ENCODE measurements at regions not wholly inside any gene's neighbourhood (a gene's known extent, or its start where the extent isn't known, plus 50 kb on each side); places are given as distances from the start of the nearest gene placed in this dataset.

DNA sequence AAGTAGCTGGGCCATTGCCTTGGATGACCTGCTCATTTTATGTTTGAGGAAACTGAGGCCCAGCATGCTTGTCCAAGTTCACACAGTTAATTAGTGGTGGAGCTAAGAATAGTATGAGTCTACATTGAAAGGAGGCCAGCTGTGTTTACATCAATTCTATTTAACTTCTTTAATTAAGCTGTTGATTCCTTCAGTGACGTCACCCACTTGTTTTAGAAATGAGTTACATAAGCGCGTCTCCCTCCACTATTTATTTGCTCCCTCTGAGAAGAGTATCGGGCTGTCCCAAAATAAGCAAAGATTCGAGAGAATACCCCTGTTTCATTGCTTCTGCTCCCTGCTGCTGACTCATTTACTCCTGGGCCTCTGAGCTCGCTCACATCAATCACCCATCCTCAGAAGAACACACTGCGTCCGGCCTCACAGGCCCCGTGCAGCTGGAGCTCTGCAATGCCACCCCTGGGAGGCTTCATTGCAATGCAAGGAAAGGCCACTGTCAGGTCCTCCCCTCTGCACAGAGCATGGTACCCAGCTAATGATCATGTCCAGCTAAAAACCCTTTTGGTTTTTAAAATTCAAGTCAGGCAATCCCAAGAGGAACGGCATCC is 74.8 kb upstream of the BMP2 start (continued):
- TF ChIP-seq RBBP5 (IDR thresholded peaks at IDR 0.05; ENCODE audit: borderline replicate concordance, low read depth, low read length) = no peak
- no peak for TF ChIP-seq BRCA1 (IDR thresholded peaks at IDR 0.05; ENCODE audit: low read depth, low read length)
- TF ChIP-seq BACH1 (IDR thresholded peaks at IDR 0.05; ENCODE audit: low read length) = no peak
- no peak for TF ChIP-seq ASH2L (IDR thresholded peaks at IDR 0.05; ENCODE audit: low read length)
- no peak for TF ChIP-seq RAD21 (IDR thresholded peaks at IDR 0.05 in 1 of 2, conservative IDR thresholded peaks at IDR 0.05 in 1 of 2; ENCODE audit: low read depth in 2 of 2, low read length in 2 of 2)
